ENCODE measurements at regions not wholly inside any gene's neighbourhood (a gene's known extent, or its start where the extent isn't known, plus 50 kb on each side); places are given as distances from the start of the nearest gene placed in this dataset.

GRCh38 chr7:41590986-41591385, 111.9 kb downstream of the INHBA start:
- TF ChIP-seq CTCF (IDR thresholded peaks at IDR 0.05) (no peak), EZH2 (IDR thresholded peaks at IDR 0.05; ENCODE audit: borderline replicate concordance, insufficient read depth, low read depth, low read length, poor library complexity, severe bottlenecking) (no peak)
